MCF 10A (cell line): ENCODE measurements at regions not wholly inside any gene's neighbourhood (a gene's known extent, or its start where the extent isn't known, plus 50 kb on each side); places are given as distances from the start of the nearest gene placed in this dataset.

Experiments used
- BruUV-seq: library from RNA; stranded (reverse); fragments of 400-500 nt; replicated peaks from 2 replicates; lab custom pipeline; 2021; lab: Mats Ljungman, UMichigan
- CTCF ChIA-PET: fragments of 300-600 bp; sonication (Branson Sonifier 250); formaldehyde crosslinking; extraction: SDS; loops from one replicate; lab custom pipeline; 2021; ENCODE audit warnings: antibody characterized with exemption, inconsistent platforms; lab: Yijun Ruan, JAX
- POLR2A ChIA-PET: fragments of 300-600, 350-650 bp; sonication (Branson Sonifier 250); formaldehyde crosslinking; extraction: SDS; loops from one replicate; lab custom pipeline; 2020; ENCODE audit warnings: antibody characterized with exemption, inconsistent platforms; lab: Yijun Ruan, JAX
- DNase-seq: peaks from one replicate; pipeline ENCODE4 v3.0.0-alpha.2; 2018; ENCODE audit not compliant: unreplicated experiment
- H3K27ac Mint-ChIP-seq: one replicate; pipeline ENCODE4 v1.8.0; 2022; ENCODE audit warnings: mild to moderate bottlenecking, low read depth, mixed read lengths; ENCODE audit not compliant: unreplicated experiment
- H3K27me3 Mint-ChIP-seq: one replicate; pipeline ENCODE4 v1.8.0; 2022; ENCODE audit warnings: mixed read lengths; ENCODE audit not compliant: insufficient read depth, unreplicated experiment
- H3K36me3 Mint-ChIP-seq: one replicate; pipeline ENCODE4 v1.8.0; 2022; ENCODE audit warnings: mild to moderate bottlenecking, moderate library complexity, mixed read lengths; ENCODE audit not compliant: insufficient read depth, unreplicated experiment
- H3K4me1 Mint-ChIP-seq: one replicate; pipeline ENCODE4 v1.8.0; 2022; ENCODE audit warnings: mixed read lengths; ENCODE audit not compliant: insufficient read depth, unreplicated experiment
- H3K4me3 Mint-ChIP-seq: one replicate; pipeline ENCODE4 v1.8.0; 2022; ENCODE audit warnings: mild to moderate bottlenecking, moderate library complexity, mixed read lengths; ENCODE audit not compliant: unreplicated experiment
- H3K9me3 Mint-ChIP-seq: one replicate; pipeline ENCODE4 v1.8.0; 2022; ENCODE audit warnings: mixed read lengths; ENCODE audit not compliant: unreplicated experiment
- intact Hi-C: fragments of 100-400 bp; cut with micrococcal nuclease; formaldehyde crosslinking; loops from 2 replicates; pipeline ENCODE4 v1.14.1; 2022
- TF ChIP-seq, protein P1 (sequence below): fragments of 200-600 bp; IDR thresholded peaks from one replicate; pipeline ENCODE4 v1.8.0; 2022; ENCODE audit warnings: antibody characterized with exemption, mild to moderate bottlenecking; ENCODE audit not compliant: unreplicated experiment

DNA sequence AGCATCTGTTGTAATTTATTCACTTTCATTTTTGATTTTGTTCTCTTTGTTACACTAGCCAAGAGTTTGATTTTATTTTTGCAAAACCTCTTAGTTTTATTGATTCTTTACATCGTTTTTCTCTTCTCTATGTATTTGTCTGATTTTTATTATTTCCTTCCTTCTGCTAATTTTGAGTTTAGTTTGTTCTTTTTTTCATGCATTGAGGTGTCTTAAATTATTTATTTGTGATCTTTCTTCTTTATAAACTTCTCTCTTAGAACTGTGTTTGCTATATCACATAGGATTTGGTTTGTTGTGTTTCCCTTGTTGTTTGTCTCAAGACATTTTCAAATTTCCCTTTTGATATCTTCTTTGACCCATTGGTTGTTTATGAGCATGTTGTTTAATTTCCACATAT, 51.7 kb upstream of the NFKBIA start:
- no TSS peak for BruUV-seq
- H3K27ac Mint-ChIP-seq: no peak overlapping the region
- peaks cover 6% of the 10 kb centered on the region for H3K36me3 Mint-ChIP-seq
- no peak for DNase-seq
- TF ChIP-seq, protein P1, sequence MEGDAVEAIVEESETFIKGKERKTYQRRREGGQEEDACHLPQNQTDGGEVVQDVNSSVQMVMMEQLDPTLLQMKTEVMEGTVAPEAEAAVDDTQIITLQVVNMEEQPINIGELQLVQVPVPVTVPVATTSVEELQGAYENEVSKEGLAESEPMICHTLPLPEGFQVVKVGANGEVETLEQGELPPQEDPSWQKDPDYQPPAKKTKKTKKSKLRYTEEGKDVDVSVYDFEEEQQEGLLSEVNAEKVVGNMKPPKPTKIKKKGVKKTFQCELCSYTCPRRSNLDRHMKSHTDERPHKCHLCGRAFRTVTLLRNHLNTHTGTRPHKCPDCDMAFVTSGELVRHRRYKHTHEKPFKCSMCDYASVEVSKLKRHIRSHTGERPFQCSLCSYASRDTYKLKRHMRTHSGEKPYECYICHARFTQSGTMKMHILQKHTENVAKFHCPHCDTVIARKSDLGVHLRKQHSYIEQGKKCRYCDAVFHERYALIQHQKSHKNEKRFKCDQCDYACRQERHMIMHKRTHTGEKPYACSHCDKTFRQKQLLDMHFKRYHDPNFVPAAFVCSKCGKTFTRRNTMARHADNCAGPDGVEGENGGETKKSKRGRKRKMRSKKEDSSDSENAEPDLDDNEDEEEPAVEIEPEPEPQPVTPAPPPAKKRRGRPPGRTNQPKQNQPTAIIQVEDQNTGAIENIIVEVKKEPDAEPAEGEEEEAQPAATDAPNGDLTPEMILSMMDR: no peak
- ChIA-PET POLR2A (no interaction called here), CTCF (no interaction called here)
- H3K4me1 Mint-ChIP-seq: no peaks in the 10 kb centered on the region
- H3K9me3 Mint-ChIP-seq: no peaks in the 10 kb centered on the region
- peaks cover 8% of the 10 kb centered on the region for H3K27me3 Mint-ChIP-seq
- no peak overlapping the region for H3K4me3 Mint-ChIP-seq
- intact Hi-C loops: no loop called here

DNA sequence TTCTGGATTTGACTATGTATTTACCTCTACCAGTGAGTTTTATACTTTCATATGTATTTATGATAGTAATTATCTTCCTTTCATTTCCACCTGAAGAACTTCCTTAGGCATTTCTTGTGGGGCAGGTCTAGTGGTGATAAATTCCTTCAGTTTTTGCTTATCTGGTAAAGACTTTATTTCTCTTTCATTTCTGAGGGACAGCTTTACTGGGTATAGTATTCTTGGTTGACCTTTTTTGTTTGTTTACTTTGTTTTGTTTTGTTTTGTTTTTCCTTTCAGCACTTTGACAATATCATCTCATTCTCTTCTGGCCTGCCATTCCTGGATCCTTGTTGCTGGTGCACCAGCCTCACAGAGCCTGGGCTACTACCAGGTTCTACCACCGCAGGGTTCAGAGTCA, 53.9 kb upstream of the NFKBIA start:
- peaks cover 6% of the 10 kb centered on the region for H3K36me3 Mint-ChIP-seq
- DNase-seq: no peak
- no peaks in the 10 kb centered on the region for H3K9me3 Mint-ChIP-seq
- CTCF ChIA-PET: no interaction called here
- no peak overlapping the region for H3K27ac Mint-ChIP-seq
- intact Hi-C loops: no loop called here
- no TSS peak for BruUV-seq
- POLR2A ChIA-PET: interaction anchor here (0.6 kb wide), 1 partner anchor 1149 kb away, joined by 3 read pairs; no protein-coding TSS in a partner anchor
- TF ChIP-seq, protein P1: no peak
- H3K4me1 Mint-ChIP-seq: no peaks in the 10 kb centered on the region
- no peak overlapping the region for H3K4me3 Mint-ChIP-seq
- H3K27me3 Mint-ChIP-seq: no peaks in the 10 kb centered on the region

DNA sequence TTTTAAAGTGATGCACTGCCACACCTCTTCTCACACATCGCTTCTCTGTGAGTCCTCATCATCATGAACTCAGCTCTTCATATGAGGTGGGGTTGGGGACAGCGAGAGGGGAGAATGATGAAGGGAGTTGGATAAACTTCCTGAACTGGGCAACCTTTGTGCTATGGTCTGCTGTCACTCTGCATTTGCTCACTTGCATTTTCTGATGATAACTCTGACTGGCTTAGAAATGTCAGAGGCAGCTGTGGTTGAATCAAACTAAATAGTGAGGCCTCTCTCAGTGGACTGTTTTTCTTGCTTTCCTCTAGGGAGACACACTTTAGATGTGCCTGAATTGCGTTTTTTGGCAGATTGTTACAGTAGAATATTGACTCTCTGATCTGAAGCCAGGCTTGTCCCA, 55.2 kb upstream of the NFKBIA start:
- Mint-ChIP-seq H3K4me3 (no peak overlapping the region), H3K36me3 (peaks cover 6% of the 10 kb centered on the region), H3K4me1 (no peaks in the 10 kb centered on the region), H3K27ac (no peak overlapping the region), H3K27me3 (no peaks in the 10 kb centered on the region), H3K9me3 (no peaks in the 10 kb centered on the region)
- intact Hi-C loops: no loop called here
- DNase-seq: no peak
- ChIA-PET CTCF (interaction anchor here (0.6 kb wide), 2 partner anchors 924 to 1019 kb away, joined by 3 to 4 read pairs; no protein-coding TSS in a partner anchor), POLR2A (interaction anchor here (0.5 kb wide), 1 partner anchor 15 kb away, joined by 4 read pairs; no protein-coding TSS in a partner anchor)
- TF ChIP-seq, protein P1: no peak
- no TSS peak for BruUV-seq

DNA sequence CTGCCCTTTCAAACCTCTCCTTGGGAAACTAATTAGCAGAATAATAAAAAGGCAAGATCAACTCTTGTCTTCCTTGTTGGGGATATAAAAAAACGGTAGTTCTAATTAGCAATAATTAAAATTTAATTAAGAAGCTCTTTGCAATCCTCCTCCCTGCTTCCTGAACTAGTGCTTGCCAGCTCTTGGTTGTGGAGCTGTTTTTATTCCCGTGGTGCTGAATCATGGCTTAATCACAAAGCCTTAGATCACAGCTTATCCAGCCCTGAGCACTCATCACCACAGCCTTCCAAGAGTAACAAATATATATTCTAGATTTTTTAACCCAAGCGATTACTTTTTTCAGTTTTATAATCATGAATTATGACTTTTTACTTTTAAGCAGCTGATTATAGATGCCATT, 63.2 kb upstream of the INSM2 start:
- no peaks in the 10 kb centered on the region for H3K4me1 Mint-ChIP-seq
- TF ChIP-seq, protein P1: no peak
- ChIA-PET POLR2A (interaction anchor here (0.6 kb wide), 2 partner anchors 10 to 976 kb away, joined by 3 read pairs; no protein-coding TSS in a partner anchor), CTCF (interaction anchor here (0.6 to 1.0 kb wide), 2 partner anchors 32 to 52 kb away, joined by 3 to 4 read pairs; no protein-coding TSS in a partner anchor)
- H3K4me3 Mint-ChIP-seq: no peak overlapping the region
- no peak overlapping the region for H3K27ac Mint-ChIP-seq
- peaks cover 77% of the 10 kb centered on the region for H3K27me3 Mint-ChIP-seq
- peak; percentile 31 for DNase-seq
- H3K9me3 Mint-ChIP-seq: no peaks in the 10 kb centered on the region
- no peaks in the 10 kb centered on the region for H3K36me3 Mint-ChIP-seq
- BruUV-seq: no TSS peak
- intact Hi-C loops: no loop called here
